SU-DHL-6 (cell line): ENCODE measurements at regions not wholly inside any gene's neighbourhood (a gene's known extent, or its start where the extent isn't known, plus 50 kb on each side); places are given as distances from the start of the nearest gene placed in this dataset.

Source experiments
- H2AFZ ChIP-seq: fragments of 200-600 bp; sonication (generic); 2 replicates; pipeline ENCODE4 v1.6.1; 2014; ENCODE audit warnings: low read depth, mild to moderate bottlenecking, moderate library complexity, mixed read lengths, antibody characterized with exemption, low read length; ENCODE audit not compliant: severe bottlenecking
- H3F3A ChIP-seq: fragments of 200-600 bp; shearing (Covaris generic); 2 replicates; pipeline ENCODE4 v1.6.0; 2016; ENCODE audit warnings: antibody characterized with exemption, mild to moderate bottlenecking; ENCODE audit not compliant: insufficient read depth
- H3K27ac ChIP-seq: fragments of 200-600 bp; sonication (generic); 2 replicates; pipeline ENCODE4 v1.5.1; 2016; ENCODE audit warnings: low read depth, mild to moderate bottlenecking, low read length, moderate library complexity, mixed read lengths
- H3K27me3 ChIP-seq: fragments of 200-600 bp; sonication (generic), shearing (Covaris generic); 2 replicates; pipeline ENCODE4 v1.6.0; 2014; ENCODE audit warnings: mild to moderate bottlenecking, low read length
- H3K36me3 ChIP-seq: fragments of 200-600 bp; sonication (generic); 2 replicates; pipeline ENCODE4 v1.6.1; 2014; ENCODE audit warnings: mild to moderate bottlenecking, low read length, mixed read lengths
- H3K4me2 ChIP-seq: fragments of 300-600, 200-600 bp; shearing (Covaris generic), sonication (generic); 2 replicates; pipeline ENCODE4 v1.6.0; 2014; ENCODE audit warnings: low read length, low read depth, mild to moderate bottlenecking; ENCODE audit not compliant: poor library complexity, severe bottlenecking
- H3K4me3 ChIP-seq: fragments of 200-600 bp; sonication (generic); 2 replicates; pipeline ENCODE4 v1.5.1; 2014; ENCODE audit warnings: antibody characterized with exemption, low read length, mild to moderate bottlenecking, mixed read lengths; ENCODE audit not compliant: insufficient read depth, poor library complexity, severe bottlenecking
- H3K79me2 ChIP-seq: fragments of 200-600 bp; sonication (generic); 2 replicates; pipeline ENCODE4 v1.6.1; 2014; ENCODE audit warnings: mild to moderate bottlenecking, low read length, moderate library complexity; ENCODE audit not compliant: insufficient read depth
- H3K9ac ChIP-seq: fragments of 200-600 bp; sonication (generic); 2 replicates; pipeline ENCODE4 v1.7.0; 2014; ENCODE audit warnings: mild to moderate bottlenecking, low read length
- H3K9me2 ChIP-seq: fragments of 200-600 bp; sonication (generic); replicated peaks from 2 replicates; pipeline ENCODE4 v1.6.1; 2014; ENCODE audit warnings: low read length; ENCODE audit not compliant: insufficient read depth
- H3K9me3 ChIP-seq: fragments of 200-600 bp; sonication (generic); 2 replicates; pipeline ENCODE4 v1.6.1; 2014; ENCODE audit warnings: low read length, mixed read lengths; ENCODE audit not compliant: insufficient read depth
- H4K20me1 ChIP-seq: fragments of 200-600 bp; sonication (generic); 2 replicates; pipeline ENCODE4 v1.6.1; 2014; ENCODE audit warnings: low read depth, mild to moderate bottlenecking, antibody characterized with exemption, low read length, moderate library complexity, mixed read lengths
- CTCF ChIP-seq: fragments of 200-600 bp; sonication (generic); IDR thresholded peaks from one replicate; pipeline ENCODE4 v1.5.1; 2017; ENCODE audit warnings: antibody characterized with exemption, mild to moderate bottlenecking, low read length, moderate library complexity; ENCODE audit not compliant: insufficient read depth, poor library complexity, severe bottlenecking
- EZH2phosphoT487 ChIP-seq: fragments of 200-600 bp; sonication (generic), shearing (Covaris generic); conservative IDR thresholded peaks from 2 replicates; pipeline ENCODE4 v1.6.1; 2018; ENCODE audit warnings: mild to moderate bottlenecking, antibody characterized with exemption, low read length, moderate library complexity, mixed read lengths

GRCh38 chr11:113574586-113574985 lies 99.4 kb upstream of the DRD2 start:
- H3K4me3 ChIP-seq, result no peak overlapping the region
- H3F3A ChIP-seq, result no peaks in the 10 kb centered on the region
- H2AFZ ChIP-seq, result no peak overlapping the region
- no peak overlapping the region for H3K27ac ChIP-seq
- H3K36me3 ChIP-seq, result no peaks in the 10 kb centered on the region
- H3K4me2 ChIP-seq, result no peak overlapping the region
- no peaks in the 10 kb centered on the region for H4K20me1 ChIP-seq
- H3K9me2 ChIP-seq, result no peaks in the 10 kb centered on the region
- TF ChIP-seq EZH2phosphoT487 (no peak), CTCF (no peak)
- 0 out of 2 replicates have a peak, but pooled peaks cover 2% of the 10 kb centered on the region for H3K27me3 ChIP-seq
- no peak overlapping the region for H3K9ac ChIP-seq
- no peaks in the 10 kb centered on the region for H3K9me3 ChIP-seq
- H3K79me2 ChIP-seq, result no peaks in the 10 kb centered on the region

- Histone ChIP-seq H3K27ac (no peak overlapping the region), H3K4me3 (no peak overlapping the region), H3K4me2 (no peak overlapping the region), H3F3A (no peaks in the 10 kb centered on the region), H3K27me3 (no peaks in the 10 kb centered on the region), H3K36me3 (no peaks in the 10 kb centered on the region), H3K9ac (no peak overlapping the region), H4K20me1 (no peaks in the 10 kb centered on the region), H3K9me2 (no peaks in the 10 kb centered on the region), H2AFZ (no peak overlapping the region), H3K79me2 (no peaks in the 10 kb centered on the region), H3K9me3 (no peaks in the 10 kb centered on the region)
- TF ChIP-seq EZH2phosphoT487 (no peak), CTCF (no peak)
These were observed 99.0 kb upstream of the DRD2 start for GRCh38 chr11:113574171-113574570.

GRCh38 chr11:113572136-113572735 lies 97.0 kb upstream of the DRD2 start:
- Histone ChIP-seq H3K9ac (no peak overlapping the region), H3K27ac (no peak overlapping the region), H3K36me3 (no peaks in the 10 kb centered on the region), H4K20me1 (no peaks in the 10 kb centered on the region), H3K4me2 (no peak overlapping the region), H3K9me2 (no peaks in the 10 kb centered on the region), H3K4me3 (no peak overlapping the region), H2AFZ (no peak overlapping the region), H3K79me2 (no peaks in the 10 kb centered on the region), H3K9me3 (no peaks in the 10 kb centered on the region), H3F3A (no peaks in the 10 kb centered on the region), H3K27me3 (no peaks in the 10 kb centered on the region)
- TF ChIP-seq CTCF, result no peak
- no peak for TF ChIP-seq EZH2phosphoT487
